IPS-NIHi11 (cell line): ENCODE measurements at regions not wholly inside any gene's neighbourhood (a gene's known extent, or its start where the extent isn't known, plus 50 kb on each side); places are given as distances from the start of the nearest gene placed in this dataset.

ENCODE experiments used
- DNase-seq: peaks from one replicate; pipeline ENCODE4 v3.0.0; 2012; ENCODE audit warnings: mixed read lengths, low spot score

GRCh38 chr13:44255771-44256364 is 117.8 kb upstream of the SERP2 start:
- no peak for DNase-seq

GRCh38 chr13:44257796-44258195 is 115.8 kb upstream of the SERP2 start:
- no peak for DNase-seq

- no peak for DNase-seq
These were observed 114.3 kb upstream of the SERP2 start for GRCh38 chr13:44259045-44260027.

GRCh38 chr13:44260336-44260735 is 113.3 kb upstream of the SERP2 start:
- no peak for DNase-seq

- DNase-seq, result no peak
These were observed 109.6 kb upstream of the SERP2 start for GRCh38 chr13:44263751-44264620.

- no peak for DNase-seq
These were observed 107.3 kb upstream of the SERP2 start for GRCh38 chr13:44266305-44266704.

- no peak for DNase-seq
These were observed 106.9 kb upstream of the SERP2 start for GRCh38 chr13:44266772-44267171.

- DNase-seq, result no peak
These were observed 106.4 kb upstream of the SERP2 start for GRCh38 chr13:44267203-44267602.

GRCh38 chr13:44267980-44268379 is 105.6 kb upstream of the SERP2 start:
- no peak for DNase-seq

GRCh38 chr13:44268980-44269379 is 104.6 kb upstream of the SERP2 start:
- no peak for DNase-seq

- no peak for DNase-seq
These were observed 103.5 kb upstream of the SERP2 start for GRCh38 chr13:44270150-44270549.

- DNase-seq, result no peak
These were observed 102.6 kb upstream of the SERP2 start for GRCh38 chr13:44271031-44271455.

GRCh38 chr13:44271473-44271872 is 102.2 kb upstream of the SERP2 start:
- no peak for DNase-seq

- DNase-seq, result no peak
These were observed 101.7 kb upstream of the SERP2 start for GRCh38 chr13:44271915-44272341.

- DNase-seq, result no peak
These were observed 100.9 kb upstream of the SERP2 start for GRCh38 chr13:44272692-44273091.

- DNase-seq, result no peak
These were observed 100.4 kb upstream of the SERP2 start for GRCh38 chr13:44273216-44273615.

GRCh38 chr13:44273991-44274770 is 99.4 kb upstream of the SERP2 start:
- DNase-seq, result no peak

GRCh38 chr13:44274771-44275205 is 98.8 kb upstream of the SERP2 start:
- no peak for DNase-seq

- no peak for DNase-seq
These were observed 98.2 kb upstream of the SERP2 start for GRCh38 chr13:44275381-44275780.

- no peak for DNase-seq
These were observed 97.6 kb upstream of the SERP2 start for GRCh38 chr13:44276061-44276460.

- DNase-seq, result no peak
These were observed 96.2 kb upstream of the SERP2 start for GRCh38 chr13:44277459-44277858.
